ENCODE measurements at regions not wholly inside any gene's neighbourhood (a gene's known extent, or its start where the extent isn't known, plus 50 kb on each side); places are given as distances from the start of the nearest gene placed in this dataset.
"Not testable (repeated sequence)": the region's sequence is repeated elsewhere in the genome, so short reads cannot be mapped to it uniquely, and the experiment has no call there.

DNA sequence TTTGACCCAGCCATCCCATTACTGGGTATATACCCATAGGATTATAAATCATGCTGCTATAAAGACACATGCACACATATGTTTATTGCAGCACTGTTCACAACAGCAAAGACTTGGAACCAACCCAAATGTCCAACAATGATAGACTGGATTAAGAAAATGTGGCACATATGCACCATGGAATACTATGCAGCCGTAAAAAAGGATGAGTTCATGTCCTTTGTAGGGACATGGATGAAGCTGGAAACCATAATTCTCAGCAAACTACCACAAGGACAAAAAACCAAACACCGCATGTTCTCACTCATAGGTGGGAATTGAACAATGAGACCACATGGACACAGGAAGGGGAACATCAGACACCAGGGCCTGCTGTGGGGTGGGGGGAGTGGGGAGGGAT, 129.4 kb upstream of the ZNF366 start:
- TF ChIP-seq, protein P1, sequence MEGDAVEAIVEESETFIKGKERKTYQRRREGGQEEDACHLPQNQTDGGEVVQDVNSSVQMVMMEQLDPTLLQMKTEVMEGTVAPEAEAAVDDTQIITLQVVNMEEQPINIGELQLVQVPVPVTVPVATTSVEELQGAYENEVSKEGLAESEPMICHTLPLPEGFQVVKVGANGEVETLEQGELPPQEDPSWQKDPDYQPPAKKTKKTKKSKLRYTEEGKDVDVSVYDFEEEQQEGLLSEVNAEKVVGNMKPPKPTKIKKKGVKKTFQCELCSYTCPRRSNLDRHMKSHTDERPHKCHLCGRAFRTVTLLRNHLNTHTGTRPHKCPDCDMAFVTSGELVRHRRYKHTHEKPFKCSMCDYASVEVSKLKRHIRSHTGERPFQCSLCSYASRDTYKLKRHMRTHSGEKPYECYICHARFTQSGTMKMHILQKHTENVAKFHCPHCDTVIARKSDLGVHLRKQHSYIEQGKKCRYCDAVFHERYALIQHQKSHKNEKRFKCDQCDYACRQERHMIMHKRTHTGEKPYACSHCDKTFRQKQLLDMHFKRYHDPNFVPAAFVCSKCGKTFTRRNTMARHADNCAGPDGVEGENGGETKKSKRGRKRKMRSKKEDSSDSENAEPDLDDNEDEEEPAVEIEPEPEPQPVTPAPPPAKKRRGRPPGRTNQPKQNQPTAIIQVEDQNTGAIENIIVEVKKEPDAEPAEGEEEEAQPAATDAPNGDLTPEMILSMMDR (IDR thresholded peaks at IDR 0.05) = not testable (repeated sequence)
- not testable (repeated sequence) for TF ChIP-seq POLR2A (IDR thresholded peaks at IDR 0.05)
